Uterus (tissue), 3 donors: ENCODE measurements at regions not wholly inside any gene's neighbourhood (a gene's known extent, or its start where the extent isn't known, plus 50 kb on each side); places are given as distances from the start of the nearest gene placed in this dataset.

Source experiments
- DNase-seq, 2 donors: peaks; one replicate each; pipeline ENCODE4 v3.0.0-alpha.2; 2019 to 2020
- H3K27ac ChIP-seq, 2 donors: fragments of 200-600 bp; sonication (generic); 1 replicate in 1 of 2; 2 replicates in 1 of 2; pipeline ENCODE4 v1.5.1; 2016 to 2018
- H3K27me3 ChIP-seq, 2 donors: fragments of 200-600 bp; sonication (generic); one replicate each; pipeline ENCODE4 v1.5.1; 2018 to 2019; ENCODE audit warnings: control low read depth in 1 of 2
- H3K36me3 ChIP-seq, 2 donors: fragments of 200-600 bp; sonication (generic); one replicate each; pipeline ENCODE4 v1.5.1; 2019; ENCODE audit warnings: control low read depth in 1 of 2
- H3K4me1 ChIP-seq, 2 donors: fragments of 200-600 bp; sonication (generic); one replicate each; pipeline ENCODE4 v1.5.1; 2018 to 2019; ENCODE audit warnings: control low read depth in 1 of 2
- H3K4me3 ChIP-seq, 2 donors: fragments of 200-600 bp; sonication (generic); 1 replicate in 1 of 2; 2 replicates in 1 of 2; pipeline ENCODE4 v1.5.1; 2018 to 2019; ENCODE audit warnings: mild to moderate bottlenecking in 1 of 2
- H3K9me3 ChIP-seq, 2 donors: fragments of 200-600 bp; sonication (generic); one replicate each; pipeline ENCODE4 v1.5.1; 2019; ENCODE audit warnings: control low read depth in 1 of 2
- POLR2A ChIP-seq, 2 donors: fragments of 450-650 bp; IDR thresholded peaks; one replicate each; pipeline ENCODE4 v1.6.1; 2016; ENCODE audit warnings: antibody characterized with exemption in 2 of 2, mild to moderate bottlenecking in 1 of 2, moderate library complexity in 1 of 2
- intact Hi-C: fragments of 100-400 bp; cut with DNase I; formaldehyde crosslinking; loops from one replicate; pipeline ENCODE4 v1.15.1; 2023; ENCODE audit warnings: low total_unique reads
- TF ChIP-seq, protein P1 (sequence below), 4 experiments: fragments of 200-600 bp in 2 of 4; fragments of 450-650 bp in 2 of 4; sonication (generic) in 2 of 4; IDR thresholded peaks; one replicate each; pipeline ENCODE4 v1.5.1; 2016 to 2019; ENCODE audit warnings: antibody characterized with exemption in 4 of 4, mild to moderate bottlenecking in 2 of 4, moderate library complexity in 1 of 4
- donor health status: DM: yes; HTN: yes; CAD: no.

DNA sequence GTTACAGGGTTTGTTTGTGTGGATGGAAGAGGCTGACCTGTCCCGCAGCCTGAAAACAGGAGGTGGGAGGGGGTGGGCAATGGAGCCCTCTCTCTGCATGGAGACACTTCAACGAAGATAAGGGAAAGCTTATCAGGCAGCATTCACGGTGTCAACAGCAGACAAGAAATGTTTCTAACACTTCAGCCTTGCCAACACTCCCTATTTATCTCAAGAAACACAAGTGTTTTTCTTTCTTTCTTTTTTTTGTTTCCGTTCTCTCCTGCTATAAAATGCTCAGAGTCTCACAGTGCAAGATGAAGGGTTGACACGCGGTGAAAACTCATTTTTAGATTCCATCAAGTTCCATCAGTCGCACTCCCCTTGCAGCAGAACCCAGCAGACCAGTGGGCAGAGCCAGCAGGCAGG, 594.4 kb downstream of the MATN1 start:
- Histone ChIP-seq H3K36me3 (no peaks in the 10 kb centered on the region), H3K4me1 (no peaks in the 10 kb centered on the region), H3K27me3 (no peaks in the 10 kb centered on the region), H3K27ac (no peak overlapping the region), H3K4me3 (no peak overlapping the region), H3K9me3 (no peaks in the 10 kb centered on the region)
- TF ChIP-seq, protein P1, sequence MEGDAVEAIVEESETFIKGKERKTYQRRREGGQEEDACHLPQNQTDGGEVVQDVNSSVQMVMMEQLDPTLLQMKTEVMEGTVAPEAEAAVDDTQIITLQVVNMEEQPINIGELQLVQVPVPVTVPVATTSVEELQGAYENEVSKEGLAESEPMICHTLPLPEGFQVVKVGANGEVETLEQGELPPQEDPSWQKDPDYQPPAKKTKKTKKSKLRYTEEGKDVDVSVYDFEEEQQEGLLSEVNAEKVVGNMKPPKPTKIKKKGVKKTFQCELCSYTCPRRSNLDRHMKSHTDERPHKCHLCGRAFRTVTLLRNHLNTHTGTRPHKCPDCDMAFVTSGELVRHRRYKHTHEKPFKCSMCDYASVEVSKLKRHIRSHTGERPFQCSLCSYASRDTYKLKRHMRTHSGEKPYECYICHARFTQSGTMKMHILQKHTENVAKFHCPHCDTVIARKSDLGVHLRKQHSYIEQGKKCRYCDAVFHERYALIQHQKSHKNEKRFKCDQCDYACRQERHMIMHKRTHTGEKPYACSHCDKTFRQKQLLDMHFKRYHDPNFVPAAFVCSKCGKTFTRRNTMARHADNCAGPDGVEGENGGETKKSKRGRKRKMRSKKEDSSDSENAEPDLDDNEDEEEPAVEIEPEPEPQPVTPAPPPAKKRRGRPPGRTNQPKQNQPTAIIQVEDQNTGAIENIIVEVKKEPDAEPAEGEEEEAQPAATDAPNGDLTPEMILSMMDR (IDR thresholded peaks at IDR 0.05), result no peak
- no peak for TF ChIP-seq POLR2A (IDR thresholded peaks at IDR 0.05)
- no peak for DNase-seq
- intact Hi-C loops, result no loop called here

DNA sequence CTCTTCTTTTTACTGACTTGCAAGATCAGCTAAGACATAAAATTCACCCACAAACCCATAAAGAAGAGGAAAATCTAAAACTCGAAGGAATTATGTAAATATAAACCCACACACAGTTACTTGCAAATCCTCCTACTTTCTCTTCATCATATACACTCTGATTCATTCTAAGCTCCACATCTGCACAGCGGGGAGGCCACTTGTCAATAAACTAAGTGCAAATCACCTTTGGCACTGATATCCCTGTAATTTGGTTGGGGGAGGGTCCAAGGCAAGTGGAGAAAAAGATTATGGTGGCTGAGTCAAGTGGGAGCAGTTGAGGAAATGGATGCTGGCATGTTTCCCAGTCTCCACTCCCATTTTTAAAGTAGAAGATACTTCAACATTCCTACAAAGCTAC, 596.5 kb downstream of the MATN1 start:
- Histone ChIP-seq H3K27me3 (no peaks in the 10 kb centered on the region), H3K4me1 (no peaks in the 10 kb centered on the region), H3K27ac (no peak overlapping the region), H3K36me3 (no peaks in the 10 kb centered on the region), H3K9me3 (no peaks in the 10 kb centered on the region), H3K4me3 (no peak overlapping the region)
- intact Hi-C loops, result no loop called here
- no peak for DNase-seq
- no peak for TF ChIP-seq POLR2A (IDR thresholded peaks at IDR 0.05)
- TF ChIP-seq, protein P1 (IDR thresholded peaks at IDR 0.05), result no peak

DNA sequence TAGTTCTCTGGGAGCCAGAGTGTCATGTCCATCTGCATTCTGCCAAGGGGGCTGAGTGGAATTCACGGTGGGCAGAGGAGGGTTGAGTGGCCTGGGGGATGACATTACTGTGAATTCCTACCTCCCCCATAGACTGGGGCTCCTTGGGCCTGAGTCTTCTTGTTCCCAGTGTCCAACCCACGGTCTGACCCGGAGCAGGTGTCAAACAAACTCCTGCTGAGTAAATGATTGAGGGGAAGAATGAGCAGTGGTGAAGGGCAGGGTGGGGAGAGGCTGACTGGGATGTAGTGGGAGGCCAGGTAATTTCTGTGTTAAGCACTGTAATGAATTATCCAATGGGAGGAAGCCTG, 597.6 kb downstream of the MATN1 start:
- no peak overlapping the region for H3K27ac ChIP-seq
- no peak for DNase-seq
- no peak for TF ChIP-seq POLR2A (IDR thresholded peaks at IDR 0.05)
- TF ChIP-seq, protein P1 (IDR thresholded peaks at IDR 0.05), result no peak
- no peaks in the 10 kb centered on the region for H3K27me3 ChIP-seq
- no peaks in the 10 kb centered on the region for H3K36me3 ChIP-seq
- H3K4me3 ChIP-seq, result no peak overlapping the region
- intact Hi-C loops, result no loop called here
- no peaks in the 10 kb centered on the region for H3K4me1 ChIP-seq
- no peaks in the 10 kb centered on the region for H3K9me3 ChIP-seq

DNA sequence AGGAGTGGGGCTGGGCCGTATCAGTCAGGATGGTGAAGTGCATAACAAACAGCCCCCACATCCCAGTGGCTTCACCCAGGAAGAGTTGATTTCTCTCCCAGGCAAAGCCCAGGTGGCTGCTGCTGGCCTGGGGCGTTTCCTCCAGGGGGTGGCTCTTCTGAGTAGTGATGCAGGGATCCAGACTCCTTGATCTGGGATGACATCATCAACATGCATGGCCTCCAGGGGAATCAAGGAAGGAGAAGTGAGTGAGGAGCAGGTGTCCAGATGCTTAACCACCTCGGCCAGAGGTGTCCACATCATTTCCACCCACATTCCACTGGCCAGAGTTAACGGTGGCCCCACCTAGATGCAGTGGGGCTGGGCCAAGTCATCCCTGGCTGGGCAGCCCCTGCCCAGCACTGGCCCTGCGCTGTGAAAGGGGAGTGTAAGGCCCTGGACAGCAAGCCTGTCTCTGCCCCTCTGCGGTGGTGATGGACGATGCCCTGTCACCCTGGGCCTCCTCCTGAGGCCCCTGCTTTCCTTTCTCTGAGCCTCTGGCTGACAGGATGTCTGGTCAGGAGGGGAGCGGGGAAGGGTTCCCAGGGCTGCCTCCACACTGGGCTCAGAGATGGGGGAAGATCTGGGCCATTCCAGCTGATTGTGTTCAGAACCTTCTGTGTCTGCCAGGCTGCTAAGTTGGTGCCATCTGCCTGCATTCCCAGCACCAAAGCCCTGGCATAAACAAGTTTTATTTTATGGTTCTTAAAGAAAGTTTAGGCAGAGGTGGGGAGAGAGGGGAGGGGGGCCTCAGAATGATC, 598.2 kb downstream of the MATN1 start:
- Histone ChIP-seq H3K9me3 (no peaks in the 10 kb centered on the region), H3K27me3 (no peaks in the 10 kb centered on the region), H3K4me1 (no peaks in the 10 kb centered on the region), H3K36me3 (no peaks in the 10 kb centered on the region), H3K27ac (no peak overlapping the region), H3K4me3 (no peak overlapping the region)
- intact Hi-C loops, result no loop called here
- DNase-seq, result no peak
- no peak for TF ChIP-seq POLR2A (IDR thresholded peaks at IDR 0.05)
- TF ChIP-seq, protein P1 (IDR thresholded peaks at IDR 0.05), result no peak

DNA sequence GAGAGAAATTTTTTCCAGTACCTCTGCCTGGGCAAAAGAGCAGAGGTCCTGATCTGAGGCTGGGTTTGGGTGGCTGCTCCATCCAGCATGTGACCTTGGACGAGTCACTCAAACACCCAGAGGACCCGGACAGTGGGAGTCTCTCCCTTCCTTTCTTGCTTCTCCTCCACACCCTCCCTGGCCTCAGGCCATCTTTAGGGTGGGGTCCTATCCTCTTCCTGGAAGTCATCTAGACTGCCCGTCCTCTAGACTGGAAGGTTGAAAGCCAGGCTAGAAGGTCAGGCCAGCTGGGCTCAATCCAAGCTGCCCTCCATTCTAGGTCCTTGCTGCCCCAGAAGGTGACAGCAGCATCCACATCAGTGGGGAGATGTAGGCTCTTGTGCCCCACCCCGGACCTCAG, 599.5 kb downstream of the MATN1 start:
- TF ChIP-seq, protein P1 (IDR thresholded peaks at IDR 0.05), result no peak
- no peak for TF ChIP-seq POLR2A (IDR thresholded peaks at IDR 0.05)
- Histone ChIP-seq H3K9me3 (no peaks in the 10 kb centered on the region), H3K27ac (no peak overlapping the region), H3K36me3 (no peaks in the 10 kb centered on the region), H3K4me3 (no peak overlapping the region), H3K27me3 (no peaks in the 10 kb centered on the region), H3K4me1 (no peaks in the 10 kb centered on the region)
- no peak for DNase-seq
- intact Hi-C loops, result no loop called here
